Activated CD8-positive, alpha-beta memory T cell treated with anti-CD3 and anti-CD28 coated beads for 36 hours (primary cell): ENCODE measurements at regions not wholly inside any gene's neighbourhood (a gene's known extent, or its start where the extent isn't known, plus 50 kb on each side); places are given as distances from the start of the nearest gene placed in this dataset.

Source experiments
- CTCF ChIA-PET: fragments of 350-600 bp; sonication (Branson Sonifier 250); formaldehyde crosslinking; loops from one replicate; lab custom pipeline; 2021; ENCODE audit warnings: antibody characterized with exemption; lab: Charles Lee
- POLR2A ChIA-PET: fragments of 350-600 bp; sonication (Branson Sonifier 250); formaldehyde crosslinking; loops from one replicate; lab custom pipeline; 2021; ENCODE audit warnings: antibody characterized with exemption; lab: Charles Lee

GRCh38 chr5:132130918-132131715 is 57.5 kb downstream of the CSF2 start:
- POLR2A ChIA-PET, result no interaction called here

GRCh38 chr5:132132138-132132537 is 58.5 kb downstream of the CSF2 start:
- ChIA-PET POLR2A (no interaction called here), CTCF (interaction anchor here (3.3 kb wide), 1 partner anchor 67 kb away, joined by 12 read pairs; no protein-coding TSS in a partner anchor)

More at GRCh38 chr5:132130918-132131715, 57.5 kb downstream of the CSF2 start:
- CTCF ChIA-PET, result interaction anchor here (3.3 kb wide), 1 partner anchor 66 kb away, joined by 12 read pairs; no protein-coding TSS in a partner anchor

- POLR2A ChIA-PET, result no interaction called here
- CTCF ChIA-PET, result interaction anchor here (0.7 to 1.7 kb wide), 2 partner anchors 34 to 69 kb away, joined by 3 to 4 read pairs; no protein-coding TSS in a partner anchor
Observed at GRCh38 chr5:132134384-132134783, 60.8 kb downstream of the CSF2 start.

DNA sequence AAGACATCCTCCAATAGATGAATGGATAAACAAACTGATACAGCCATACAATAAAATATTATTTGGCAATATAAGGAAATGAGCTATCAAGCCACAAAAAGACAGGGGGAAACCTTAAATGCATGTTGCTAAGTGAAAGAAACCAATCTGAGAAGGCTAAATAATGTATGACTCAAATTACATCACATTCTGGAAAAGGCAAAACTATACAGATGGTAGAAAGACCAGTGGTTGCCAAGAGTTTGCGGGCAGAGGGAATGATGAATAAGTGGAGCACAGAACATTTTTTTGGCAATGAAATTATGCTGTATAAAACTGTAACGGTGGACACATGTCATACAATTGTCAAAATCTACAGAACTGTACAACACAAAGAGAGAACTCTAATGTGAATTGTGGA is 63.3 kb downstream of the CSF2 start:
- ChIA-PET CTCF (interaction anchor here (1.0 kb wide), 1 partner anchor 74 kb away, joined by 3 read pairs; no protein-coding TSS in a partner anchor), POLR2A (no interaction called here)

DNA sequence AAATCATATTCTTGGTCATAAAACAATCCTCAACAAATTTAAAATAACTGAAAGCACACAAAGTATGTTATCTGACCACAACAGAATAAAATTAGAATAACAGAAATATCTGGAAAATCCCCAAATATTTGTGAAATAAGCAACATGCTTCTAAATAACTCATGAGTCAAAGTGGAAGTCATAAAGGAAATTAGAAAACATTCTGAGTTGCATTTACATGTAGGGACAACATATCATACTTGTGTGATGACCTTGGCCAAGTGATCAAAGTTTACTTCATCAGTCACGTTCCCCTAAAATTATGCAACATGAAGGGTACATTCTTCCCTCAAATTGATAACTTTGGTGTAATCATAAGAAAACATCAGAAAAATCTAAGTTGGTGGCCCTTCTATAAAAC is 64.7 kb downstream of the CSF2 start:
- ChIA-PET POLR2A (no interaction called here), CTCF (no interaction called here)
